A673 (cell line): ENCODE measurements at regions not wholly inside any gene's neighbourhood (a gene's known extent, or its start where the extent isn't known, plus 50 kb on each side); places are given as distances from the start of the nearest gene placed in this dataset.
"Not testable (repeated sequence)": the region's sequence is repeated elsewhere in the genome, so short reads cannot be mapped to it uniquely, and the experiment has no call there.

Source experiments
- CTCF ChIP-seq: fragments of 300-800, 200-600 bp; sonication (generic); conservative IDR thresholded peaks from 2 replicates; pipeline ENCODE4 v1.5.1; 2017; ENCODE audit warnings: low read depth, mild to moderate bottlenecking, antibody characterized with exemption, low read length, moderate library complexity, mixed read lengths
- EZH2 ChIP-seq: fragments of 200-600 bp; sonication (generic); IDR thresholded peaks from 2 replicates; pipeline ENCODE4 v1.6.1; 2017; ENCODE audit warnings: borderline replicate concordance, low read depth, mild to moderate bottlenecking, mixed read lengths, antibody characterized with exemption, low read length; ENCODE audit not compliant: poor library complexity, severe bottlenecking

DNA sequence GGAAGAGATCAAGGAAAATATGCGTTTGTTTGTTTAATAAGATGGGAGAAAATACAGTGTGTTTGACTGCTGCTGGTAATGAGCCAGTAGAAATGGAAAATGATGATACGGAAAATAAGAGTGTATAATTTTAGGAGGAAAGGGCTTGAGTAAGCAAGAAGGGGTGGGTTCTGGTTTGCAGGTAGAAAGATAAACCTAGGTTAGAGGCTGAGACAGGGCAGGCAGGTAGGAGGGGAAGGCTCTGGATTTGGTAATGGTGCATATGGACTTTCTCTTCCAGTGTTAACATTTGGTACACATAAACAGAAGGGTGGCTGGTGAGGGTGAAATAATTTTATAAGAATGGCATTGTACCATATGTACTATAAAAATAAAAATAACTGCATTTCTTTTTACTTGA lies 84.4 kb downstream of the SRGAP2 start:
- TF ChIP-seq CTCF, EZH2: not testable (repeated sequence)
